B cell (primary cell): ENCODE measurements at regions not wholly inside any gene's neighbourhood (a gene's known extent, or its start where the extent isn't known, plus 50 kb on each side); places are given as distances from the start of the nearest gene placed in this dataset.
A peak's percentile ranks its signal among the peaks of the same experiment; 100 is the strongest.

Experiments
- ATAC-seq: fragments of 200-7000 bp; cut with Tn5 transposase; one replicate; pipeline ENCODE4 v1.10.0; 2021; ENCODE audit warnings: low read depth, mild to moderate bottlenecking, moderate number of reproducible peaks, moderate library complexity
- CTCF ChIA-PET: fragments of 350-600 bp; sonication (Branson Sonifier 250); formaldehyde crosslinking; loops from one replicate; lab custom pipeline; 2021; ENCODE audit warnings: antibody characterized with exemption, inconsistent platforms; lab: Charles Lee
- POLR2A ChIA-PET: fragments of 350-600 bp; sonication (Branson Sonifier 250); formaldehyde crosslinking; loops from one replicate; lab custom pipeline; 2021; ENCODE audit warnings: antibody characterized with exemption; lab: Charles Lee
- DNase-seq: peaks from one replicate; pipeline ENCODE4 v3.0.0; 2013
- H2AFZ ChIP-seq: 2 replicates; pipeline ENCODE4 v1.6.1; 2012; ENCODE audit warnings: mild to moderate bottlenecking, low read depth, low read length; ENCODE audit not compliant: insufficient read depth, poor library complexity, severe bottlenecking
- H3K27ac ChIP-seq, 2 donors: 1 replicate in 1 of 2; 2 replicates in 1 of 2; pipeline ENCODE4 v1.5.1; 2012 to 2013; ENCODE audit warnings: low read length in 2 of 2, mild to moderate bottlenecking in 2 of 2, moderate library complexity in 1 of 2
- H3K27me3 ChIP-seq, 4 experiments: fragments of 200-600 bp in 1 of 4; sonication (generic) in 1 of 4; replicated peaks in 1 of 4; 1 replicate in 2 of 4; 2 replicates in 2 of 4; pipeline versions ENCODE4 v1.6.1 to v1.7.0; 2013 to 2016; ENCODE audit warnings: low read length in 3 of 4, mild to moderate bottlenecking in 2 of 4, mixed read lengths in 1 of 4, moderate library complexity in 1 of 4; ENCODE audit not compliant: insufficient read depth in 4 of 4, control insufficient read depth in 3 of 4; ENCODE audit errors: control extremely low read depth in 1 of 4
- H3K36me3 ChIP-seq, 2 experiments: replicated peaks in 1 of 2; 1 replicate in 1 of 2; 2 replicates in 1 of 2; pipeline versions ENCODE4 v1.6.1 to v1.7.1; 2013; ENCODE audit warnings: low read length in 1 of 2; ENCODE audit not compliant: insufficient read depth in 2 of 2, control insufficient read depth in 1 of 2; ENCODE audit errors: control extremely low read depth in 1 of 2, extremely low read depth in 1 of 2
- H3K4me1 ChIP-seq, 2 donors: fragments of 200-600 bp in 1 of 2; sonication (generic) in 1 of 2; 1 replicate in 1 of 2; 2 replicates in 1 of 2; pipeline versions ENCODE4 v1.5.1 to v1.6.1; 2013 to 2017; ENCODE audit warnings: low read length in 2 of 2; ENCODE audit not compliant: control insufficient read depth in 2 of 2, insufficient read depth in 2 of 2
- H3K4me2 ChIP-seq: replicated peaks from 2 replicates; pipeline ENCODE3; 2012; ENCODE audit warnings: mild to moderate bottlenecking, low read depth, low read length; ENCODE audit not compliant: poor library complexity, severe bottlenecking
- H3K4me3 ChIP-seq, 5 experiments: fragments of 200-600 bp in 1 of 5; sonication (generic) in 1 of 5; 1 replicate in 3 of 5; 2 replicates in 2 of 5; pipeline versions ENCODE4 v1.5.1 to v1.7.0; 2011 to 2016; ENCODE audit warnings: low read length in 4 of 5, mild to moderate bottlenecking in 4 of 5, low read depth in 2 of 5, control low read depth in 1 of 5, moderate library complexity in 1 of 5; ENCODE audit not compliant: insufficient read depth in 1 of 5; ENCODE audit errors: control extremely low read depth in 1 of 5, extremely low read depth in 1 of 5
- H3K79me2 ChIP-seq: fragments of 200-600 bp; sonication (generic); one replicate; pipeline ENCODE4 v1.6.0; 2016; ENCODE audit warnings: low read length; ENCODE audit not compliant: control insufficient read depth, insufficient read depth
- H3K9ac ChIP-seq: fragments of 200-600 bp; sonication (generic); 2 replicates; pipeline ENCODE4 v1.6.1; 2017; ENCODE audit warnings: mild to moderate bottlenecking, low read length, moderate library complexity
- H3K9me3 ChIP-seq, 3 donors: one replicate each; pipeline versions ENCODE4 v1.6.1 to v1.7.1; 2013; ENCODE audit warnings: low read length in 2 of 3; ENCODE audit not compliant: control insufficient read depth in 2 of 3, insufficient read depth in 1 of 3; ENCODE audit errors: control extremely low read depth in 1 of 3
- H4K20me1 ChIP-seq: 2 replicates; pipeline ENCODE4 v1.6.0; 2012; ENCODE audit warnings: mild to moderate bottlenecking, low read length; ENCODE audit not compliant: insufficient read depth, control insufficient read depth, poor library complexity, severe bottlenecking
- H3K27ac Mint-ChIP-seq: one replicate; pipeline ENCODE4 v1.8.0; 2021; ENCODE audit warnings: mixed read lengths
- H3K27me3 Mint-ChIP-seq: one replicate; pipeline ENCODE4 v1.8.0; 2021; ENCODE audit warnings: mixed read lengths
- H3K4me1 Mint-ChIP-seq: one replicate; pipeline ENCODE4 v1.8.0; 2021; ENCODE audit warnings: mixed read lengths
- H3K4me3 Mint-ChIP-seq: one replicate; pipeline ENCODE4 v1.8.0; 2021; ENCODE audit warnings: mixed read lengths
- H3K9me3 Mint-ChIP-seq: one replicate; pipeline ENCODE4 v1.8.0; 2022; ENCODE audit warnings: mixed read lengths; ENCODE audit not compliant: insufficient read depth
- EZH2 ChIP-seq: IDR thresholded peaks from 2 replicates; pipeline ENCODE4 v1.6.1; 2012; ENCODE audit warnings: borderline replicate concordance, low read depth, mild to moderate bottlenecking, moderate library complexity, low read length; ENCODE audit not compliant: insufficient read depth, poor library complexity, severe bottlenecking
- WGBS: methylation state at CpG from one replicate; pipeline ENCODE4 v1.1.5; 2013; ENCODE audit warnings: missing lambda C conversion rate; ENCODE audit not compliant: insufficient coverage; 5-methylcytosine and 5-hydroxymethylcytosine counted together
- intact Hi-C: fragments of 100-400 bp; cut with micrococcal nuclease; formaldehyde crosslinking; loops from one replicate; pipeline ENCODE4 v1.10.0; 2022
- TF ChIP-seq, protein P1 (sequence below): fragments of 200-600 bp; IDR thresholded peaks from one replicate; pipeline ENCODE4 v1.8.0; 2022; ENCODE audit warnings: antibody characterized with exemption, mild to moderate bottlenecking

DNA sequence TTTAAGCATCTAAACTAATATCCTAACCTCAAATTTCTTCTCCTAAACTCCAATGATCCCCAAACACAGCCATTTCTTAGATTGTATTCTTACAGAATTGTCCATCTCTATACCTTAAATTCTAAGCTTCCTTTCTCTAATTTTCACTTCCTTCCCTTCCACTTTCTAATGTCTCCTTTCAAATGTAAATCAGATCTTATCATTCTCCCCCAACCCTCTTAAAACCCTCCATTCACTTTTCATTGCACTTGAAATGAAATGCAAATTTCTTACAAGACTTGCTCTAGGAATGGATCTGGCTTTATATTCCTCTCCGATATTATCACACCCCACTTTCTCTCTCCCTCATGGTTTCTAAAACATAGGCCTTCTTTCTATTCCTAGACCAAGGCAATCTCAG, 534.6 kb downstream of the LMO4 start:
- ChIA-PET POLR2A (no interaction called here), CTCF (interaction anchor here (1.9 kb wide), 1 partner anchor 91 kb away, joined by 5 read pairs; no protein-coding TSS in a partner anchor)
- H3K79me2 ChIP-seq: no peaks in the 10 kb centered on the region
- H3K4me1 ChIP-seq: peaks cover 16 to 22% of the 10 kb centered on the region in 2 donors
- TF ChIP-seq EZH2: no peak
- TF ChIP-seq, protein P1, sequence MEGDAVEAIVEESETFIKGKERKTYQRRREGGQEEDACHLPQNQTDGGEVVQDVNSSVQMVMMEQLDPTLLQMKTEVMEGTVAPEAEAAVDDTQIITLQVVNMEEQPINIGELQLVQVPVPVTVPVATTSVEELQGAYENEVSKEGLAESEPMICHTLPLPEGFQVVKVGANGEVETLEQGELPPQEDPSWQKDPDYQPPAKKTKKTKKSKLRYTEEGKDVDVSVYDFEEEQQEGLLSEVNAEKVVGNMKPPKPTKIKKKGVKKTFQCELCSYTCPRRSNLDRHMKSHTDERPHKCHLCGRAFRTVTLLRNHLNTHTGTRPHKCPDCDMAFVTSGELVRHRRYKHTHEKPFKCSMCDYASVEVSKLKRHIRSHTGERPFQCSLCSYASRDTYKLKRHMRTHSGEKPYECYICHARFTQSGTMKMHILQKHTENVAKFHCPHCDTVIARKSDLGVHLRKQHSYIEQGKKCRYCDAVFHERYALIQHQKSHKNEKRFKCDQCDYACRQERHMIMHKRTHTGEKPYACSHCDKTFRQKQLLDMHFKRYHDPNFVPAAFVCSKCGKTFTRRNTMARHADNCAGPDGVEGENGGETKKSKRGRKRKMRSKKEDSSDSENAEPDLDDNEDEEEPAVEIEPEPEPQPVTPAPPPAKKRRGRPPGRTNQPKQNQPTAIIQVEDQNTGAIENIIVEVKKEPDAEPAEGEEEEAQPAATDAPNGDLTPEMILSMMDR: no peak
- peaks cover 4 to 5% (median 5%) of the 10 kb centered on the region in 3 donors for H3K9me3 ChIP-seq
- H3K9ac ChIP-seq: no peak overlapping the region
- H2AFZ ChIP-seq: peak overlapping the region; percentile 56
- H3K27ac Mint-ChIP-seq: no peak overlapping the region
- DNase-seq (no peak), ATAC-seq (no peak)
- H4K20me1 ChIP-seq: no peaks in the 10 kb centered on the region
- no peaks in the 10 kb centered on the region for H3K27me3 ChIP-seq
- no peak overlapping the region for H3K4me2 ChIP-seq
- intact Hi-C loops: loop anchor here (2.0 kb wide), 1 partner anchor 37 kb away; no protein-coding TSS in a partner anchor
- no peak overlapping the region for H3K4me3 Mint-ChIP-seq
- H3K4me3 ChIP-seq: no peak overlapping the region
- no peaks in the 10 kb centered on the region for H3K36me3 ChIP-seq
- WGBS: 86% methylated on average over 1 of the region's 1 CpG
- H3K27ac ChIP-seq: no peak overlapping the region
- no peaks in the 10 kb centered on the region for H3K27me3 Mint-ChIP-seq
- H3K9me3 Mint-ChIP-seq: no peaks in the 10 kb centered on the region
- H3K4me1 Mint-ChIP-seq: peaks cover 19% of the 10 kb centered on the region

DNA sequence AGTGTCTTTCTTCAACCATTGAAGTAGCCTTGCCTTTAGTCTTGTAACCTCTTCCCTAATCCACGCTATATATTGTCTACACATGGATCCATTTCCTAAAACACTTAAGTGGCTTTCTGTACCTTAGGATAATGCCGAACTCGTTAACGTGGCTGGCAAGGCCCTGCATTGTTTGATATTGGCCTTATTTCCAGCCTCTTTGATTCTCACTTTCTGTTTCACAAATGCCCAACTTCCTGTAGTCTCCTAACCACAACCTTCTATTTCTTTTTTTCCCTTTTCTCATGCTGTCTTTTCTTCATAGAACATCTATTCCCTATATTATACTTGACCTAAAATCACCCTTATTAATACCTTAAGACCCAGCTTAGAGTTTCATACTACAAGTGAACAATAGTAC, 536.0 kb downstream of the LMO4 start:
- DNase-seq: peak; percentile 56
- H3K9me3 Mint-ChIP-seq: peaks cover 3% of the 10 kb centered on the region
- ChIA-PET CTCF (no interaction called here), POLR2A (no interaction called here)
- peak overlapping the region; percentile 67 for H3K4me2 ChIP-seq
- peak; percentile 57 for ATAC-seq
- peak overlapping the region; percentile 68 for H2AFZ ChIP-seq
- peak overlapping the region in 3 of 5 experiments; percentile 8 to 57 (median 31) for H3K4me3 ChIP-seq
- peak overlapping the region; percentile 47 for H3K9ac ChIP-seq
- intact Hi-C loops: no loop called here
- no peaks in the 10 kb centered on the region for H3K27me3 Mint-ChIP-seq
- H3K27me3 ChIP-seq: no peaks in the 10 kb centered on the region
- TF ChIP-seq, protein P1: no peak
- no peak for TF ChIP-seq EZH2
- H4K20me1 ChIP-seq: no peaks in the 10 kb centered on the region
- no peaks in the 10 kb centered on the region for H3K36me3 ChIP-seq
- peaks cover 19 to 28% of the 10 kb centered on the region in 2 donors for H3K4me1 ChIP-seq
- H3K79me2 ChIP-seq: no peaks in the 10 kb centered on the region
- H3K27ac ChIP-seq: peak overlapping the region; percentile 56 to 70
- peak overlapping the region; percentile 92 for H3K27ac Mint-ChIP-seq
- 18% methylated on average over 4 of the region's 4 CpGs for WGBS
- peaks cover 28% of the 10 kb centered on the region for H3K4me1 Mint-ChIP-seq
- peak overlapping the region; percentile 89 for H3K4me3 Mint-ChIP-seq
- H3K9me3 ChIP-seq: peaks cover 2 to 6% (median 4%) of the 10 kb centered on the region in 3 donors
